ENCODE measurements at regions not wholly inside any gene's neighbourhood (a gene's known extent, or its start where the extent isn't known, plus 50 kb on each side); places are given as distances from the start of the nearest gene placed in this dataset.
"Not testable (repeated sequence)": the region's sequence is repeated elsewhere in the genome, so short reads cannot be mapped to it uniquely, and the experiment has no call there.

GRCh38 chr17:34436607-34437006 lies 73.6 kb upstream of the CCL1 start:
- Mint-ChIP-seq H3K27ac (ENCODE audit: unreplicated experiment) (no peak overlapping the region), H3K4me1 (ENCODE audit: low read depth) (no peaks in the 10 kb centered on the region), H3K36me3 (ENCODE audit: low read depth) (no peaks in the 10 kb centered on the region), H3K4me3 (ENCODE audit: unreplicated experiment) (no peak overlapping the region), H3K27me3 (ENCODE audit: low read depth) (peaks cover 19% of the 10 kb centered on the region), H3K9me3 (ENCODE audit: low read depth) (no peaks in the 10 kb centered on the region)
- DNase-seq (ENCODE audit: low spot score), result no peak
- TF ChIP-seq CTCF (IDR thresholded peaks at IDR 0.05), result no peak

DNA sequence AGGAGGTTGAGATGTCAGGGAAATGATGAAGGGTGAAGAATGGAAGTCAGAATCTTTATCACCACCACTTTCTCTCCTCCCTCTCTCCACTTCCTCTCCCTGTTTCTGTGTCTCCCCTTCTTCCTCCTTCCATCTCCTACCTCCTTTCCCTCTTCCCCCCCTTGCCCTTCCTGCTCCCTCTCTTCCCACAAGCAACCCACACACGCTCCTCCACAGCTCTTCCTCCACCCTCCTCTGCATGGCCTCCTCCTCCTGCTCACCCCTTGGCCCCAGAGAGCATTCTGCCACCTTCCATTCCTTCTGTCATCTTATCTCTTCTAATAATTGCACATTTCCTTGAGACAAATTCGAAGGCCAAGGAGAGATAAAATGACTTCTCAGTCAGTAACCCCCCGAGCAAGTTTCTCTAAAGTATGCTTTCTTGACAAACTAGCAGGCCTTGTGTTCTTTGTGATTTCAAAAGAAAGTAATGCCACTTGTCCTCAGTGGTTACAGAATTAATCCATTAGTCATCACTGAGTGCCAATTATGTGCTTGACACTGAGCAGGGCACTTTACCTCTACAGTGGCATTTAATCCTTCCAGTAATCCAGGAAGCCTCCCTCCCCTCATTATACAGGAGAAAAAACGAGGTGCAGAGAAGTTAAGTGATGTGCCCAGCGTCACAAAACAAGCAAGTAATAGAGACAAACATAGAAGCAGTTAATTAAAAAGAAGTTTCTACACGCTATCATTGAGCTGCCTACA lies 72.3 kb upstream of the CCL1 start:
- Mint-ChIP-seq H3K27me3 (ENCODE audit: low read depth) (peaks cover 9% of the 10 kb centered on the region), H3K9me3 (ENCODE audit: low read depth) (no peaks in the 10 kb centered on the region), H3K4me3 (ENCODE audit: unreplicated experiment) (no peak overlapping the region), H3K27ac (ENCODE audit: unreplicated experiment) (no peak overlapping the region), H3K36me3 (ENCODE audit: low read depth) (no peaks in the 10 kb centered on the region), H3K4me1 (ENCODE audit: low read depth) (no peaks in the 10 kb centered on the region)
- TF ChIP-seq CTCF (IDR thresholded peaks at IDR 0.05), result no peak
- no peak for DNase-seq (ENCODE audit: low spot score)

GRCh38 chr17:34434052-34434451 lies 71.0 kb upstream of the CCL1 start:
- Mint-ChIP-seq H3K27me3 (ENCODE audit: low read depth) (peaks cover 18% of the 10 kb centered on the region), H3K36me3 (ENCODE audit: low read depth) (no peaks in the 10 kb centered on the region), H3K4me1 (ENCODE audit: low read depth) (no peaks in the 10 kb centered on the region), H3K27ac (ENCODE audit: unreplicated experiment) (no peak overlapping the region), H3K9me3 (ENCODE audit: low read depth) (no peaks in the 10 kb centered on the region), H3K4me3 (ENCODE audit: unreplicated experiment) (no peak overlapping the region)
- TF ChIP-seq CTCF (IDR thresholded peaks at IDR 0.05), result no peak
- DNase-seq (ENCODE audit: low spot score), result no peak

DNA sequence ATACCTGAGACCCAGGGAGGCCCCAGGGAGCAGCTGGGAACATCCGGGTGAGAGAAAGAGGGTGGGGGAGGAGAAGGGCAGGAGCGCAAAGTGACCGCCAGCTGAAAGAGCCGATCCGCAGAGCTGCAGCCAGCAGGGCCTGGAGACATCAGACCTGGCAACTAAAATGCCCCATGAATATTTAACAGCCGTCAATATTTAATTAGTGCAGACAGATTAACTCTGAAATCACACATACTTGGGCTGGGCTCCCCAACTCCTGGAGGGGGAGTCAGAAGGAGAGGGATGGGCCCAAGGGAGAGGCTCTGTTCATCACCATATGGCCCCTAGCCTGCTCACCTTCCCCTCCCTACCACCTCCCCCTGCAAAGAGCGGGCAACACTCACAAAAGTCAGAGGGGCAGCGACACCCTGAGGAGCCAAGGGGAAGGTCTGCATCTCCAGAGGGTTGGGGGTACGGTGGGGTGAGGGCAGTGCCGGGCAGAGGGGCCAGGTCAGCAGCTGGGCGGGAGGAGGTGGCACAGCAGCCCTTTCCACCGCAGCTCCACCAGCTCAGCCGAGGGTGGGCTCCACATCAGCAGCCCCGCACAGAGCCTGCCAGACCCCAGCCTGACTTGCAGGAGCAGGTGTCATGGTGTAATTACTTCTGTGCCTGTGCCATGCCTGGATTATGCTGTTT lies 61.9 kb upstream of the CCL1 start:
- no peak overlapping the region for H3K27ac Mint-ChIP-seq (ENCODE audit: unreplicated experiment)
- H3K4me1 Mint-ChIP-seq (ENCODE audit: low read depth), result no peaks in the 10 kb centered on the region
- no peak overlapping the region for H3K4me3 Mint-ChIP-seq (ENCODE audit: unreplicated experiment)
- no peaks in the 10 kb centered on the region for H3K36me3 Mint-ChIP-seq (ENCODE audit: low read depth)
- H3K27me3 Mint-ChIP-seq (ENCODE audit: low read depth), result peaks cover 52% of the 10 kb centered on the region
- H3K9me3 Mint-ChIP-seq (ENCODE audit: low read depth), result no peaks in the 10 kb centered on the region
- DNase-seq (ENCODE audit: low spot score), result no peak
- TF ChIP-seq CTCF (IDR thresholded peaks at IDR 0.05), result no peak

- no peak for TF ChIP-seq CTCF (IDR thresholded peaks at IDR 0.05)
- Mint-ChIP-seq H3K36me3 (ENCODE audit: low read depth) (no peaks in the 10 kb centered on the region), H3K27ac (ENCODE audit: unreplicated experiment) (no peak overlapping the region), H3K4me3 (ENCODE audit: unreplicated experiment) (no peak overlapping the region), H3K4me1 (ENCODE audit: low read depth) (no peaks in the 10 kb centered on the region), H3K9me3 (ENCODE audit: low read depth) (no peaks in the 10 kb centered on the region), H3K27me3 (ENCODE audit: low read depth) (peaks cover 50% of the 10 kb centered on the region)
- no peak for DNase-seq (ENCODE audit: low spot score)
Measured at GRCh38 chr17:34423978-34424813, 61.2 kb upstream of the CCL1 start.

GRCh38 chr17:34423315-34423714 lies 60.3 kb upstream of the CCL1 start:
- H3K9me3 Mint-ChIP-seq (ENCODE audit: low read depth); H3K27ac Mint-ChIP-seq (ENCODE audit: unreplicated experiment); H3K4me3 Mint-ChIP-seq (ENCODE audit: unreplicated experiment); DNase-seq (ENCODE audit: low spot score); H3K4me1 Mint-ChIP-seq (ENCODE audit: low read depth); H3K36me3 Mint-ChIP-seq (ENCODE audit: low read depth): not testable (repeated sequence)
- H3K27me3 Mint-ChIP-seq (ENCODE audit: low read depth), result peaks cover 46% of the 10 kb centered on the region

Data from chondrocyte (in vitro differentiated cells).